T-helper 9 cell (primary cell): ENCODE measurements at regions not wholly inside any gene's neighbourhood (a gene's known extent, or its start where the extent isn't known, plus 50 kb on each side); places are given as distances from the start of the nearest gene placed in this dataset.
"Not testable (repeated sequence)": the region's sequence is repeated elsewhere in the genome, so short reads cannot be mapped to it uniquely, and the experiment has no call there.

Experiments used
- DNase-seq: peaks from one replicate; pipeline ENCODE4 v3.0.0-alpha.2; 2020

- no peak for DNase-seq
Observed at GRCh38 chr5:155783791-155784190, 543.2 kb upstream of the SGCD start.

- DNase-seq: no peak
Observed at GRCh38 chr5:155786108-155786507, 540.9 kb upstream of the SGCD start.

- DNase-seq: no peak
Observed at GRCh38 chr5:155792873-155793272, 534.1 kb upstream of the SGCD start.

- DNase-seq: no peak
Observed at GRCh38 chr5:155794795-155795194, 532.2 kb upstream of the SGCD start.

- no peak for DNase-seq
Observed at GRCh38 chr5:155799308-155799707, 527.7 kb upstream of the SGCD start.

GRCh38 chr5:155807884-155808576, 518.9 kb upstream of the SGCD start:
- no peak for DNase-seq

GRCh38 chr5:155815248-155815647, 511.7 kb upstream of the SGCD start:
- no peak for DNase-seq

- DNase-seq: no peak
Observed at GRCh38 chr5:155822177-155822576, 504.8 kb upstream of the SGCD start.

GRCh38 chr5:155826611-155827507, 500.1 kb upstream of the SGCD start:
- no peak for DNase-seq

- not testable (repeated sequence) for DNase-seq
Observed at GRCh38 chr5:155827508-155827815, 499.5 kb upstream of the SGCD start.

- DNase-seq: no peak
Observed at GRCh38 chr5:155827949-155828348, 499.0 kb upstream of the SGCD start.

- DNase-seq: no peak
Observed at GRCh38 chr5:155831491-155831890, 495.5 kb upstream of the SGCD start.

- no peak for DNase-seq
Observed at GRCh38 chr5:155833287-155833686, 493.7 kb upstream of the SGCD start.

- no peak for DNase-seq
Observed at GRCh38 chr5:155834271-155834975, 492.5 kb upstream of the SGCD start.

GRCh38 chr5:155836089-155836803, 490.7 kb upstream of the SGCD start:
- no peak for DNase-seq

GRCh38 chr5:155838394-155838793, 488.6 kb upstream of the SGCD start:
- no peak for DNase-seq

GRCh38 chr5:155839251-155840037, 487.5 kb upstream of the SGCD start:
- DNase-seq: no peak

GRCh38 chr5:155844542-155844941, 482.4 kb upstream of the SGCD start:
- DNase-seq: no peak

- no peak for DNase-seq
Observed at GRCh38 chr5:155850370-155850769, 476.6 kb upstream of the SGCD start.

- no peak for DNase-seq
Observed at GRCh38 chr5:155866971-155867370, 460.0 kb upstream of the SGCD start.

GRCh38 chr5:155867522-155868088, 459.4 kb upstream of the SGCD start:
- DNase-seq: no peak

GRCh38 chr5:155870636-155871035, 456.3 kb upstream of the SGCD start:
- DNase-seq: no peak
